ENCODE measurements at regions not wholly inside any gene's neighbourhood (a gene's known extent, or its start where the extent isn't known, plus 50 kb on each side); places are given as distances from the start of the nearest gene placed in this dataset.

DNA sequence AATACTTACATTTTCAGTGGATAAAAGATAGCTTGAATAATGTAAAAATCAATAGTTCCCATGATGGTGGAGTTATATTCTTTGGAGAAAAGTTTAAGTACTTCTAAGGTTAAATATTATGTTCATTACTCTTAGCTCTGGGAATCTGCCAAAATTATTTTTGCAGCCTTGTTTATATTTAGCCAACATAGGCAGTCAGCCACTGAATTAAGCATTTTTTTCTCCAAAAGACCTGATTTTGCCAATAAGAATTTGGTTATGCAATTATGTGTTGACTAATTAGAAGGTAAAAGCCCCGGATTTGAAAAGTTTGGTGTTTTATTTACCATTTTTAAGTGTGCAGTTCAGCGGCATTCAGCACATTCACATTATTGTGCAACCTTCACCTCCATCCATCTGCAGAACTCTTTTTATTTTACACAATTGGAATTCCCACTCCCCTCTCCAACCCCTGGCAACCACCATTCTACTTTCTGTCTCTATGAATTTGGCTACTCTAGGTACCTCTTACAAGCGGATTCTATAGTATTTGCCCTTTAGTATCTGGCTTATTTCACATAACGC lies 90.1 kb upstream of the C1QTNF9B start:
- no peak overlapping the region for H3K4me3 Mint-ChIP-seq
- peaks cover 1% of the 10 kb centered on the region for H3K27me3 Mint-ChIP-seq
- DNase-seq (no peak), ATAC-seq (no peak)
- intact Hi-C loops (cut with micrococcal nuclease): no loop called here
- no peaks in the 10 kb centered on the region for H3K36me3 Mint-ChIP-seq (ENCODE audit: low read depth)
- H3K27ac Mint-ChIP-seq: no peak overlapping the region
- H3K4me1 Mint-ChIP-seq (ENCODE audit: low read depth): no peaks in the 10 kb centered on the region
- no peaks in the 10 kb centered on the region for H3K9me3 Mint-ChIP-seq
- TF ChIP-seq, protein P1, sequence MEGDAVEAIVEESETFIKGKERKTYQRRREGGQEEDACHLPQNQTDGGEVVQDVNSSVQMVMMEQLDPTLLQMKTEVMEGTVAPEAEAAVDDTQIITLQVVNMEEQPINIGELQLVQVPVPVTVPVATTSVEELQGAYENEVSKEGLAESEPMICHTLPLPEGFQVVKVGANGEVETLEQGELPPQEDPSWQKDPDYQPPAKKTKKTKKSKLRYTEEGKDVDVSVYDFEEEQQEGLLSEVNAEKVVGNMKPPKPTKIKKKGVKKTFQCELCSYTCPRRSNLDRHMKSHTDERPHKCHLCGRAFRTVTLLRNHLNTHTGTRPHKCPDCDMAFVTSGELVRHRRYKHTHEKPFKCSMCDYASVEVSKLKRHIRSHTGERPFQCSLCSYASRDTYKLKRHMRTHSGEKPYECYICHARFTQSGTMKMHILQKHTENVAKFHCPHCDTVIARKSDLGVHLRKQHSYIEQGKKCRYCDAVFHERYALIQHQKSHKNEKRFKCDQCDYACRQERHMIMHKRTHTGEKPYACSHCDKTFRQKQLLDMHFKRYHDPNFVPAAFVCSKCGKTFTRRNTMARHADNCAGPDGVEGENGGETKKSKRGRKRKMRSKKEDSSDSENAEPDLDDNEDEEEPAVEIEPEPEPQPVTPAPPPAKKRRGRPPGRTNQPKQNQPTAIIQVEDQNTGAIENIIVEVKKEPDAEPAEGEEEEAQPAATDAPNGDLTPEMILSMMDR (IDR thresholded peaks at IDR 0.05): no peak
- POLR2A ChIA-PET: no interaction called here
- CTCF ChIA-PET: interaction anchor here (0.7 kb wide), 1 partner anchor 32 kb away, joined by 3 read pairs; no protein-coding TSS in a partner anchor

DNA sequence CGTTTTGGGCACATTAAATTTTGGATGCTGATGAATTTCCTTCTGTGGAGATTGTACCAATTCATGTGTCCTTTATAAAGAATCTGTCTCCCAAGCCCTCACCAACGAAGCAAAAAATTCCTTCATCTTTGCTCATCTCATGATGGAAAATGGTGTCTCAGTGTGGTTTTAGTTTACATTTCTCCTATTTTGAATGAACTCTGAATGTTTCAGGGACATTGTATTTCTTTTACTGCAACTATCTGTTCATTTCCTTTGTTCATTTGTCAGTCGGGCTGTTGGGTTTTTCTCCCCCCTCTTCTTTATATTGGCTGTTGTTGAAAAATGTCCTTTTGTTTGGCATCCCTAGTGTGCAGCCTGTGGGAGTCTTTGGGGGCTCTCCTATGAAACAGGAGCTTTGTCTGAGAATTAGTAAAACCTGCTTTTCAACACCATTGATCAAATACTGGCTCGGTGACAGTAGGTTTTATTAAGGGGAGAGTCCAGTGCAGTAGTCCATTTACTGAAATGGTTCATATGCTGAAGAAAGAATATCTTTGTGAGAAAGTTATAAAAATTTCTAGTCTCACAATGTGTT lies 91.3 kb upstream of the C1QTNF9B start:
- peaks cover 1% of the 10 kb centered on the region for H3K27me3 Mint-ChIP-seq

DNA sequence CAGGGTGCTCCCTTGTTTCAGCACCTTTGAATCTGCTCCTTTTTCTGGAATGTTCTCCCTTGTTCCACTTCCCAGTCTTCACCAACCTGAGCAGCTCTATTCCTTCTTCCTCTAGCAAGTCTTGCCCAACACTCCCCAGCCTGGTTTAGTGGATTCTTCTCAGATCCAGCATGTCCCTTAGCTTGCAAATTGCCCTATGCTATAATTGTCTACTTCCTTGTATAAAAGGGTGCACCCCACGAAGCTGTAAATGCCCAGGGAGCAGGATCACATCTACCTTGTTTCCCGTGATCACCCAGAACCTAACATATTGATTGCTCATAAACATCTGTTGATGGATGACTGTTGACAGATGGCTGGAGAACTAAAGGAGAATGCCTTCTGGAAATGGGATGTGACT lies 93.2 kb upstream of the C1QTNF9B start:
- ChIA-PET CTCF (interaction anchor here (1.5 kb wide), 1 partner anchor 30 kb away, joined by 4 read pairs; no protein-coding TSS in a partner anchor), POLR2A (no interaction called here)
- intact Hi-C loops (cut with micrococcal nuclease): no loop called here
- Mint-ChIP-seq H3K9me3 (no peaks in the 10 kb centered on the region), H3K4me3 (no peak overlapping the region), H3K27ac (no peak overlapping the region), H3K4me1 (ENCODE audit: low read depth) (no peaks in the 10 kb centered on the region), H3K36me3 (ENCODE audit: low read depth) (no peaks in the 10 kb centered on the region), H3K27me3 (peaks cover 1% of the 10 kb centered on the region)
- DNase-seq (no peak), ATAC-seq (no peak)
- TF ChIP-seq, protein P1 (IDR thresholded peaks at IDR 0.05): no peak

More for the DNA sequence above, 91.3 kb upstream of the C1QTNF9B start:
- Mint-ChIP-seq H3K4me1 (ENCODE audit: low read depth) (no peaks in the 10 kb centered on the region), H3K9me3 (no peaks in the 10 kb centered on the region), H3K4me3 (no peak overlapping the region), H3K27ac (no peak overlapping the region), H3K36me3 (ENCODE audit: low read depth) (no peaks in the 10 kb centered on the region)
- ChIA-PET CTCF (no interaction called here), POLR2A (no interaction called here)
- DNase-seq: no peak
- TF ChIP-seq, protein P1 (IDR thresholded peaks at IDR 0.05): no peak
- intact Hi-C loops (cut with micrococcal nuclease): no loop called here
- ATAC-seq: no peak

DNA sequence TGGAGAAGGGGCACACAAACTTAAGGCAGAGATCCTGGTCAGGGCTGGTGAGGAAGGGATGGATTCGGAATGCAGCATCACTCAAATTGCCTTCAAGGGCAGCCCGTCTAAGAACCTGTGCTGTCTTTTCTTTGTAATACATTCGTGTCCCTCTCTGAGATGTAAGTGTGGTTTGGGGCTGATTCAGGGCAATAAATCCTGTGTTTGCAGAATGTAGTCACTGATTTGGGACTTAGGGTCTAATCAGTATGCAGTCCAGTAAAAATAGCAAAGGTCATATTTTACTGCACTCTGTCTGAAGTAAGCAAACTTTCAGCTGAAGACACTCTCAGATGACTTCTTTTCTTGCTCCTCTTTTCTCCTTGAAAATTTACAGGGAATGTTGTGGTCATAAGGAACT lies 93.8 kb upstream of the C1QTNF9B start:
- no peak for DNase-seq
- Mint-ChIP-seq H3K4me3 (no peak overlapping the region), H3K36me3 (ENCODE audit: low read depth) (no peaks in the 10 kb centered on the region), H3K9me3 (no peaks in the 10 kb centered on the region), H3K27ac (no peak overlapping the region), H3K27me3 (peaks cover 1% of the 10 kb centered on the region), H3K4me1 (ENCODE audit: low read depth) (no peaks in the 10 kb centered on the region)
- no peak for ATAC-seq
- ChIA-PET POLR2A (no interaction called here), CTCF (no interaction called here)
- TF ChIP-seq, protein P1 (IDR thresholded peaks at IDR 0.05): no peak
- intact Hi-C loops (cut with micrococcal nuclease): no loop called here

DNA sequence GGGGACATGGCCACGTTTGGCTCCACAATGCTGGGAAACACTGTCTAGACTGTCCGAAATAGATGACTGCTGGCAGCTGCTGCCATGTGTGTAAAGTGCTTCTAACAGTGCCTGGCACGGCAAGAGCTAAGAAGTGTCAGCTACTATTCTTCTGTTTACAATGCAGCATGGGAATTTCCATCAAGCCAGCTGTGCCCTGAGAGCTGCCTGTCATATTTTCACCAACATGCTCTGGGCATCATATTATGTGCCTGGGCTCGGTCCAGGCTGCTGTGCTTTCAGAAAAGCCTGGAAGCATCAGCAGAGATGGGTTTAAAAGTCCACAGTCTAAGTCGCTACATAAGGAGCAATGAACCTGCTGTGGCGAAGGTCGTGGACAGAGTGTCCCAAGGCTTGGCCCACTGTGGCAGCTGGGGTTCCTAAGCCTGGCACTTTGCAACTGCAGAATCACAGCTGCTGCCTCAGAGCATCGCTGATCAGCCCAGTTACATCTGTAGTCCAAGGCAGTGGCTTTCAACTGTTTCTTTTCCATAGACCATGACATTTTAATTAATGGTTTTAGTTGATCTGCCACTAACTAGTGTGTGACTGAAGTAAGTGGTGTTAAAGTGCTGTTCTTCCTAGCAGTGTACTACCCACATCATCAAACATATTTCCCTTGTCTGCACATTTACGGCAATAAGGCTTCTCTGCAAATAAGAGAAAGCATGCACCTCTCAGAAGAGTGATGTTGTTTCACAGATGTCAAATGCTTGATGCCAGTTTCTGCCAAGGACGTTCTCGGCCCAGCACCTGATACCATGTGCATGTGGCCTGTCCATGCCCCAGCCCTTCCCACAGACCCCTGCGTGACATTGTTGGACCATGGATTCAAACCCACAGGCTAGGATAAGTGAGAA lies 95.7 kb upstream of the C1QTNF9B start:
- POLR2A ChIA-PET: no interaction called here
- TF ChIP-seq, protein P1 (IDR thresholded peaks at IDR 0.05): no peak
- Mint-ChIP-seq H3K4me3 (no peak overlapping the region), H3K27ac (no peak overlapping the region), H3K4me1 (ENCODE audit: low read depth) (no peaks in the 10 kb centered on the region), H3K9me3 (no peaks in the 10 kb centered on the region), H3K36me3 (ENCODE audit: low read depth) (no peaks in the 10 kb centered on the region), H3K27me3 (peaks cover 1% of the 10 kb centered on the region)
- ATAC-seq: no peak
- CTCF ChIA-PET: no interaction called here
- intact Hi-C loops (cut with micrococcal nuclease): no loop called here
- no peak for DNase-seq
